Urothelium cell line (cell line): ENCODE measurements at regions not wholly inside any gene's neighbourhood (a gene's known extent, or its start where the extent isn't known, plus 50 kb on each side); places are given as distances from the start of the nearest gene placed in this dataset.

Experiments used
- DNase-seq: peaks from one replicate; pipeline ENCODE4 v3.0.0; 2011; ENCODE audit warnings: low spot score, mixed read lengths
- FAIRE-seq: peaks from 2 replicates; lab custom pipeline; 2011; peaks lifted over from hg19 to GRCh38; lab: Jason Lieb, UNC

DNA sequence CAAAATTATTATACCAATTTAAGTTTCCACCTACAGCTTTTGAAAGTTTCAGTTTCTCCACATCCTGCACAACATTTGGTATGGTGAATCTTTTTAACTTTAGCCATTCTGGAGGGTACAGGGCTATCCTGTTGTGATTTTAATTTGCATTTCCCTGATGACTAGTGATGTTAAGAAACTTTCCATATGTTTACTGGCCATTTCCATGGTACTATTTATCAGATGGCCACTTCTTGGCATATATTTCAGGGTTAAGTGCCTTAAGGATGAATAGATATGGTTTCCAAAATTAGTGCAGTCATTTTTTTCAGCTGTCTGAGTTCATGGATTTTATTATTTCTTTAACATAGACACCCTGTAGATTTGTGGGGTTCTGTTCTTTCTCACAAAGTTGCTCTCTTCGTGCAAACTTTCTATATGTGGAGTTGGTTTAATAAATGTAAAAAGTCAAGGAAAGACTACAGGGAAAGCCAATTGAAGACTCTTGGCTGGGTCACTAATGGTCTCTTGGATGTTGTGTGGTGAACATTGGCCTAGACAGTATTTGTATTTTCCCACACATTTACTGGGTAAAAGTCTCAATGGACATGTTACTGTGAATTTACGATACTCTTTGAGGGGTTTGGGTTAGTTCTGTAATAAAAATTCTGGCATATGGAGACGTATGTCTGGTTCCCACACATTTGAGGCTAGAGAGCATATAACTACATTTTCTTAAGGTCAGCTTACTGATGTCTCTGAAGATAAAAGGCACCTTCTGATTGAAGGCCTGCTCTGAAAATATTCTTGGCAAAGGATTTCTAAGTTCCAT, 147.5 kb upstream of the PDZRN3 start:
- FAIRE-seq (no peak), DNase-seq (no peak)

DNA sequence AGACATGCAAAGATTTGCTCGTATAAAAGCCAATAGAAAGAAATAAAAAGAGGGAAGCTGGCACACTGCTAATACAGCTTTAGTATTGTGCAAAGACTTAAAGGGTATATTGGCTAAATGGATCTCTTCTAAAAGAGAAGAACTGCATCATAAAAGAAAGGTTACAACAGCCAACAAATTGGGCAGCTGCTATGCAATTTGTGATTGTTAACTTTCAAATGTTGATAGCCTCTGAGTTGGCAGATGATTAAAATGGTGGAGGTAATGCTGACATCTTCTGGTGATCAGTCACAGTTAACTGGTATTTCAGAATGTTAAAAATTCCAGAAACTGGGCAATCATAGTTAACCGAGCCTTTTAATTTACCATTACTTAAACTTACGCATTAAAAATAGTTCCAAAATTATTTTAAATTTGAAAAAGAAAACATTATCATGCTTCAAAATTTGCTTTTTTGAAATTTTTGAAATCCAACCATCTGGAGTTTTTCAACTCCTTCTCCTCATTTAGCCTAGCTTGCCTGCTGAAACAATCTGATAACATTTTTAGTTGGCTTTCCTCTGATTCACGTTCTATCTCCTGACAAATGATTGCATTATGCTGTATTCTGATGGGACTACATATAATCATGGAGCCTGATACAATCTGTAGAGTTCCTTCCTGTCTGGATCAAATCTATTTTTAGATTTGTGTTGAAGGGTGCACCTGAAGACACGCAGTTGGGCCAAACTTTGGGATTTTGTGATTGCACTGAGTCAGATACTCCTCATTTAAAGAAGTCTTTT, 144.0 kb upstream of the PDZRN3 start:
- no peak for FAIRE-seq

DNA sequence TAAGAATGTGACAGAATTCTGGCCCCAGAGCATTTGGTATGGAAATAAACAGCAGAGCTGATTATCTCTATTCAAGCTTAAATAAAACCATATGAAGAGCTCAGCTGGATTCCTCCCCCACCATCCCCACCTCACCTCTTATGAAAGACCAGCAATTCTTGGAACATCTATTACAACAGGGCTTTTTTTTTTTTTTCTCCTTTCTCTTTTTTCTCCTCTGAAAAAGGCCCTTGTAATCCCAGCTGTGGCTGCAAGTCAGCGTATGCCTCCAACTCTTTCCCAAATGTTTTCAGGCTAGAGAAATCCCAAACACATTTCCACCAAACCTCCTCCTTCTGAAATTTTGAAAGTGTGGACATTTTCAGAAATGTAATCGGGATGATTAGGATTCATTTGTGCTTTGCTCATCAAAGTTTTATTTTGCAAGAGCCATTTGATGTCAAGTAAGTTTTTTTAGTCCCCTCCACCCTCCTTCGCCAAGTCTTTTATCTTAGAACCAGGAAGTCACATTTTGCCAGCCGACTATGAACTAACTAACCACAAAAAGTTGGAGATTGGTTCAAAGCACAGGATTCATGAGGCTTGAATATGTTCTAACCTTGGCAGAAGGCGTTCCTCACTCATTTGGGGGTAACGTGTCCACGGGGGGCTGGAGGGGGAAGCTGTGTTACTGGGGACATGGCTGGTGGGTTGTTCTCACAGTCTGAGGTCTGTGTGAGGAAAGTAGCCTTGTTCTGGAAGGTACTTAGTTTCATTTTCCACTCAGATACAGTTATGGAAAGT, 142.0 kb upstream of the PDZRN3 start:
- DNase-seq (no peak), FAIRE-seq (no peak)

More for the DNA sequence above, 144.0 kb upstream of the PDZRN3 start:
- no peak for DNase-seq

DNA sequence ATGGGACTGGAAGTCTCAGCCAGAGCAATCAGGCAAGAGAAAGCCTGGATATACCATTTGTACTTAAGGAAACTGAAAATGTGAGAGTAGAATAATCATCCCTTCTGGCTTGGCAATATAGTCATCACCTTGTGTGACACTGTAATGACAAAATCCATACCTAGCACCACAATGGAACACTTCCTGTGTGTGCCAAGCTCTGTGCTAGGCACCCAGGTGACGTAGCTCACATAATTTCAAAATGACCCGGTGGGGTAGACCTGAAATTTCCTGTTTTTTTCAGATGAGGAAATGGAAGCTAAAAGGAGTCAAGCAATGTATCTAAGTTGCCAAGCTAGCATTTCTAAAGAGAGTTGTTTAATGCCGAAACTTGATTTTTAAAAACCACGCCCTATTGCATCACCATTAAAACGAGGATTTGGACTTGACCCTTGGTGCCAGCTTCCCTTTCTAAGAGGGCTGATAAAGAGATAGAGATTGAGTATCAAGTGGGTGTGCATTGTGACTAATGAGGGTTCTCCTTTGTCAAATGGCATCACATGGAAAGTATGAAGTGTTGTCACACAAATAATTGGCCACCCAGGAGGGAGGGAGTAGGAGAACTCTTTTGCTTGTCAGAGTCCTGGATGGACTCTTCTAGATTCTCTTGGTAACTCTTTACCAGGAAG, 141.3 kb upstream of the PDZRN3 start:
- FAIRE-seq (no peak), DNase-seq (peak; percentile 6)

DNA sequence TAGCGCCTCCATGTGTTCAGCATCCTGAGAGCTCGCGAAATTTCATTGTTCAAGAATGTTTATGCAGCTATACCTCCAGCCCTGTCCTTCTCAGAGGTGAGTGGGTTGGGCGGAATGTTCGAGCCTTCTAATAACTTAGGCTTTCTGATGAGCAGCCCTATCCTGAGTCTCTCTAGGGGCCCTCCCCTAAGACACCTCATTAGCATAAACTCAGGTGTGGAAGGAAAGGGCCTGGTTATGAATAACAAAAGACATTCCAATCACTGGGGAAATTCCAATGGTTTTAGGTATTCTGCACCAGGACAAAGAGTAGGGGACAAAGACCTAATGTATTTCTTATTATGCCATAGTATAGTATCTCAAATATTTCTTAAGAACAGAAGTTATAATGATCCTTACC, 138.1 kb upstream of the PDZRN3 start:
- no peak for DNase-seq
- FAIRE-seq = no peak

DNA sequence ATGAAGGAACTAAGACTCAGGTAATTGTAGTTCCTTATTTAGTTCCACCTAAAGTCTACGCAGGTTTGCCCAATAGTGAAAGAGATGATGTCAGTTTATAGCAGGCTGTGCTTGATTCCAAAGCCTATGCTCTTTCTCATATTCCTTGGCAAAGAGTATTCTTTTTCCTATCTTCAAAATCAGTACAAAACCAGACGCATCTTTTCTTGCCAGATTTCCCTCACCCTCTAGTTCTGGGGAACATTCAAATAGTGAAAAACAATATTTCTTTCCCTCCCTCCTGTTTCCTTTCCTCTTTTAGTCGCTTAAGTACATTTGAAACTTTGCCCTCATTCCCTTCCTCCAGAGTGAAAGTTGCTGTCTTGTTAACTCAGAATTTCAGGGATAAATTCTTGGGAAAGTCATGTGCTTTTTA, 134.6 kb upstream of the PDZRN3 start:
- FAIRE-seq (no peak), DNase-seq (no peak)

DNA sequence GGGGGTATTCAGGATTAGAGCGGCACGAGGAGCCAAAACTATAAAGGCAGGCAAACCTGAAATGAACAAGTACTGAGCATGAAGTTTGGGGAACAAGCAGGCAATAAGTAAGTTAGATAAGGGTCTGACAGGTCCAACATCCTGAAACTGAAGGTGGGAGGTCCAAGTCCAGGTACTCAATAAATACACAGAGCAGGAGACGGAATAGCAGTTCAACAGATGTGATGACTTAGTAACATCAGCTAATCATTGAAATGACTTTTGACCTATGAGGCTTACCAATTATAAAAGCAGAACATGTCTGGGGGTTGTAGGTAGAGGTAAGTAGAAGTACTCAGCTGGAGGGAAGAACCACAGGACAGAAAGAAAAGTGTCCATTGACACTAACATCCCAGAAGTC, 132.8 kb upstream of the PDZRN3 start:
- DNase-seq (no peak), FAIRE-seq (no peak)

DNA sequence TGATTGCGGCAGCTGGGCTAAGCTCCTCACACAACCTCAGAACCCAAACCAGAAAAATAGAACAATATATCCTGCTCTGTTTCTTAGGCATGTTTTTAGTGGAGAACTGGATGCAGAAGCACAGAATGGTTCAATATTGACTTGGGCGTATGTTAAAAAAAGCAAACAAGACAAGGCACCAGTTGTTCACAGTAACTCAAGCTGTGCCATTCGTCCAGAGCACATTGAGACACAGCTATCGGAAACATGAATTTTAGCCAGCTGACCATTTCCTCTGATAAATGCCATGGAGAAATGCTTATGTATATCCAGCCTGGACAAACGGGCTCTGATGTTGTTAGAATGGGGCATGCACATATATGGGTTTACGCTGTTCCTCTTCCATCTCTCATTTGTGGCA, 129.2 kb upstream of the PDZRN3 start:
- DNase-seq (no peak), FAIRE-seq (no peak)

DNA sequence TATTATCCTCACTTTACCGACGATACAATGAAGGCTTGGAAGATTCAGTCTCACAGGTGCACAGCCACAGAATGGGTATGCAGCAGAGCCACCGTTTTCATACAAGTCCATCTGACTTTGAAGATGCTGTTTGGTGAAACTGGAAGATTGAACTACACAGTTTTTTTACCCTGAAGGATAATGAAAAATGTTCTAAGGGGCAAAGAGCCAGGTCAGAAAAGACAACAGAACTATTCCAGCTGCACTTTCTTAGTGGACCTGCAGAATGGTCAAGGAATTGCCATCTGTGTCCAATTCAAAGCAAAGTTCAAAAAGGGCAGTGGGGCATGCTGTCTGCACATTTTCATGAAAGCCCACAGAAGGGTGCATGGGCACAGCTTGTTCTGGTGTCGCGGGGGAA, 127.6 kb upstream of the PDZRN3 start:
- FAIRE-seq (no peak), DNase-seq (no peak)

DNA sequence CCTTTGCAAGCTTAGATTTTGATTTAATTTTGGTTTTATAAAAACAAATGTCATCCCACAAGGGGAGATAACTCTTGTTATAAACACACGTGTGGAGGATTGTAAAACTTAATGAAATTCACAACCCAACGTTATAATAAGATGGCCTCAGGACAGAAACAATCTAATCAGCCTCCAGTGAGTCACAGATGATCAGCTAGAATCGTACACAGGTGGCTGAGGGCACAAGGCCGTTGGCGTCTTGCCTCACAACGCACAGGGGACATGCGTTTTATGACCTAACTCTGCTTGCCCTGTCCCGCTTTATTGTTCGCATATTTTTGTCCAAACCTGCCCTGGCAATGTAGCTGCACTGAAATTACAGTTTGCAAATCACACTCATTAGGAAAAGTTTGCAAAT, 121.9 kb upstream of the PDZRN3 start:
- DNase-seq = no peak
- FAIRE-seq = no peak

DNA sequence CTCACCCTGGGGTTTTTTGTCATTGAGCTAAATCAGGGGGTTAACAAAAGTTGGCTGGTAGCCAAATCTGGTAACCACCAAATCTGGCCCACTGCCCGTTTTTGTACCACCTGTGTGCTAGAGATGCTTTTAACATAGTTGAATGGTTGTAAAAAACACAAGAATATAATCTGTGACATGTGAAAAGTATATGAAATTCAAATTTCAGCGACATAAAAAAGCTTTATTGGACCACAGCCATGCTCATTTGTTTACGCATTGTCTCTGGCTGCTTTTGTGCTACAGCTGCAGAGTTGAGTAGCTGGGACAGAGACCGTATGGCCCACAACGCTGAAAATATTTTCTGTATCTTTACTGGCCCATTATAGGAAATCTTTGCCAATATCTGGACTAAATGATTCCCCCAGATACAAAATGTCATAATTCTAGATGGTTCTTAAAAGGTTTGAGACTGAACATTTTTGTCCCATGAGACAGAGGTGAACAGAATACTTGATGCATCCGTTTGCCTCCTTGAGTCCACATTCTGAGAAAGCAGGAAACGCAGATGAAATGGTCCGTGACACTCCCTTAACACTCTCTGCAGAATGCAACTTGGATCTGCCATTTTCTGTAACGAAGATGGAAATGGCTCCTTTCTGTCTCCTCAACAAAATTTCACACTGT, 120.9 kb upstream of the PDZRN3 start:
- no peak for DNase-seq

DNA sequence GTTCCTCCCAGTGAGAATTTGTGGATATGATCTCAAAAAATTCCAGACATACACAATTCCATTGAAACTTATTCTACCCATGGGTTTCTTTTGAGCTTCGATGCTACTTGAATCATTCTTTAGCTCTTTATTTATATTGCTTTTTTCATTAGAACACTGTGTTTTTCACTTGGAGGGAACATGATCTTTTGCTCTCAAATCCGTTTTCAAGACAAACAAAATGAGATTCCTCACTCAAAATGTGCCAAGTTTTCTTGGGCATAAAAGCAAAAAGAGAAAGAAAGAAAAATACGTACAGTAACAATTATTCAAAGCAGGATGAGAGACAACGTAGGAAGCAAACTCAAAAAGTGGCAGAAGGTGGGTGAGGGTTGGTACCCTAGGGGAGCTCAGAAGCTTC, 118.8 kb upstream of the PDZRN3 start:
- FAIRE-seq (no peak), DNase-seq (no peak)

More for the DNA sequence above, 120.9 kb upstream of the PDZRN3 start:
- no peak for FAIRE-seq

DNA sequence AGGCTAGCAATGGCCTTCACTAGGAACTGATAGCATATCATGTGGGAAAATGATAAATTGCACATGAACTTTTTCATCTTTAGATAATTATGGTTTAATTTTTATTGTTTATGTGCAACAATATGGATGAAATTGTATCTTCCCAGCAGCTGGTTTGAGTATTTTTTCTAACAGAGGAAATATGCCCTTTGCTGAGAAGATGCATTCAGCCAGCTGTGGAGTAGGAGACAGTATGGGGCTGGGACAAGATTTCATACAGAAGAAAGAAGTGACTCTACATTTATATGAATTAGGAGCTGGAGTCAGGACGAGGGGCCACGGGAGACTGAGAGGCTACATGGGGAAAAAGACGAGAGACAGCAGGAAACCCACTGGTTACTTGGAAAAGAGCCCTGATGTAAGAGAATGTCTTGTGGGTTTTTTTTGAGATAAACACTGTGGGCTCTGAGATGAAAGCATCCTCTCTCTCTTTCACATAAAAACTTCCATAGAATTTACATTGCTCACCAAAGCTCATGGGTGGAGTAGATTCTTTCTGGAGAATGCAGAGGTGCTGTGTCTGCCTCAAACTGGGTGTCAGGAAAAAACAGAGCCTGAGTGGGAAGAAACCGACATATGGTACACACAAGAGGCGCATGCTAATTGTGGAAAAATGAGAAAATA, 115.2 kb upstream of the PDZRN3 start:
- DNase-seq (no peak), FAIRE-seq (no peak)

DNA sequence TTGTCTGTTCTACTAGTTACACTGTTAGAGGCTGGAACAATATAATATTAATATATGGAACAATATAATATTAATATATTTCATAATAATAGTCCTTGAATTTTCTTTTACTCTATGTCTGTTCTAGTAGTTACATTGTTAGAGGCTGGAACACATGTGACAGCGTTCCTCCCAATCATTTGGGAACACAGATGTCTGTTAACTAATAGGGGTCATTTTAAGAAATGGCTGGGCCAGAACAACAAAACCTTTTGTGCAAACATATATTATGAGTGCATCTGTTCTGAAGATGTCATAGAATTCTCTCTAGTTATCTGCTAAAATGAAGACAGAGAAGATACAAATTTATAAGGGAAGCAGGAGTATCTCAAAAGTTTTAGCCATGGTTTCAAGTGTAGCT, 114.0 kb upstream of the PDZRN3 start:
- DNase-seq (no peak), FAIRE-seq (no peak)

DNA sequence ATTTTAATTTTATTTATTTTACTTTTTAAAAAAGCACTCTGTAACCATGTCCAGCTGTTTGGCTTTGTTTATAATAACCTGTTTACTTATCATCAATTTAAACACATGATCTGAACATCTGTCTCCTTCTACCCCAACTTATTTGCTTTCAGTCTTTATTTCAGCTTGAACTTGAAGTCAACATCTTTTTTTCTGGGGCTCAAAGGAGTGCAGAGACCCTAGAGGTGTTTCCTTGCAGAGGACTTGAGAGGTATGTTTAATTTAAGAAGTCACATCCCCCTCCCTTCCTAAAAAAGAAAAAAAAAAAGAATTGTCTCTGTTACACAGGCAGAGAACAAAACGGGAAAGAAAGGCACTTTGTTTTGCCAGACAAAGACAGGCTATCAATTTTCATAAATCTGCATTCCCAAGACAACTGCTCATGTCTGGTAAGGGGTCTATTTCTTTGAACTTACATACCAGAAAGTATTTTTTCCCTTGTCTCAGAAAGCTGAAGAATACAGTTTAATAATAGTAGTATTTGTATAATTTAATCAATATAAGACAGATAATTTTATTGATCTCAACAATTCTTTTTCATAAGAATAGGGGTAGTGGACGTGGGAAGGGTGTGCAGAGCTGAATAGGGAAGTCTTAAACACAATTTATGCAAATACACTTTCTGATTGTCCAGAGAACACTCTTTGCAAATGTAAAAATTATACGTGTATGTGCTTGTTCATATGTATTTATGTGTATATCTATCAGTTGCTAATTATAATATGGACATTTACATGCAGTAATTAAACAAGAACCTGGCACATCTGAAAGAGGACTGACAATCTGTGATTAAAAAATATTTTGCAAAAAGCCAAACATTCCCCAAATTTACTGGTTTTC, 109.7 kb upstream of the PDZRN3 start:
- FAIRE-seq (no peak), DNase-seq (no peak)

DNA sequence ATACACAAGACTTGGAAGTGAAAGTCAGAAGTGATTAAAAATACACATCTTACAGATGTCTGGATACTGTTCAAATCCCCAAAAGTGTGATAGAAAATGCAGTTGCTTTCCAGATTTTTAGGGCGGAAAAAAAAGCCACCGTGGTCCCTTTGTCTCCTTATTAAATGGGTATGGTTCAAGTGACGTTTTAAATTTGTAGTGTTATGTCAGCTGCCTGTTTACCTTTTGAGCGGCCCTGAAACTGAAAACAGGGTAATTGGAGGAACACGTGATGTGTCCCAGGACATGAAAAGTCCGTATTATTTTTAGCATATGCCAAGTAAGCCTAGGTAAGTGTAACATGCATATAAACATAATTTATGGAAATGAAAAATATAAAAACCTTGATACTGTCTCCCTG, 109.0 kb upstream of the PDZRN3 start:
- DNase-seq (no peak), FAIRE-seq (no peak)

DNA sequence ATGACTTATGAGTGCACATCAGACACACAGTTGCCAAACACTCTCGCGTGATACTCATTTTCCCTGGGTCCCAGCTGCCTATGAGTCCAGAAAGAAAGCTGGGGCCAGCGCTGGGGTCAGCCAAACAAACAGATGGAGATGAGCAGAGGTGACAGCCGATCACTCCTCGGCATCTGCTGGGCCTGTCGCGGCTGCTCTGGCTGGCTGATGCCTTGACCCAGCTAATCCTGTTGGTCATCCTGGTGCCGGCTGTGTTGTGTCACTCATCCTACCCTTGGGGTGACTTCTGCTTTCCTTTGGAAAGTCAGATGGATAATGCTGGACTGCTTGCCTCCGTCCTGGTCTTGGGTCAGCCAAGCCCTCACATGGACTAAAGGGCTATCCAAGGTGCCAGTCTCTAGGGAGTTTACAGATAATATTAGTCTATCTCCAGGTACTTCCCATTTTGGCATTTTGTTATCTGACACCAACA, 105.3 kb upstream of the PDZRN3 start:
- FAIRE-seq (no peak), DNase-seq (no peak)

DNA sequence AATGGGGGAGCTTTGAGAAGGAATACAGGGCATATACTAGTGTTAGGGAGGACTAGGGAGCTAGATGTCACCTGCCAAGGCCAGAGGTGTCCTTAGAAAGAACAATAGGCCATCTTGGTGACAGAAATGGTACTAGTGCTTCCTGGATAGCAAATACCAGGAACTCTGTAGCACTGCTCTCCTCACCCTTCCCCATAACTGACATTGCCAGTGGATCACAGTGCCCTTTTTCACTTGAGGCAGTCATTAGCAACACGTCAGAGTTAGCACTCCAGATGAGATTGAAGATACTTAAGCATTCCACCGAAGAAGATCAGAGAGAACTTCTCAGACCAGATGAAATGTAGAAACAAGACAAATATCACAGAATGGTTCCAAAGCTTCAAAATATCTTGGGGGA, 103.1 kb upstream of the PDZRN3 start:
- FAIRE-seq (no peak), DNase-seq (no peak)
